ENCODE measurements at regions not wholly inside any gene's neighbourhood (a gene's known extent, or its start where the extent isn't known, plus 50 kb on each side); places are given as distances from the start of the nearest gene placed in this dataset.

DNA sequence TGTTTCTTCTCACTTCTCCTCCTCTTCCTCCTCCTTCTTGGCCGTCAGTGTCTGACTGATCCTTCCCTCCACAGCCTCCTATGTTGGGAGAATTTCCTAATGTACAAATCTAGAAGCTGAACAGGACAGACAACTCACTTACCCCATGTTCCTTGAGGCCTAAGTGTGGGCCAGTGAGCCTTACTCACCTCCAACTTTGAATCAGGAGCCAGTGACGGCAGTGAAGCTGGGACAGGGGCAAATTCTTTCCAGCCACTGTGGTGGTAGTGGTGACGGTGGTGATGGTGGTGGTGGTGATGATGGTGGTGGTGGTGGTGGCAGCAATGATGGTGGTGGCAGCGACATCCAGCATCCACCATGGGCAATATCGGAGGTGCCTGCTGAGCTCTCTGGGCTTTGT lies 166.3 kb downstream of the FAM43A start:
- DNase-seq (no peak), ATAC-seq (ENCODE audit: low read depth) (no peak)
- Histone ChIP-seq H3K27me3 (ENCODE audit: control insufficient read depth, insufficient read depth, low read length) (peaks cover 4% of the 10 kb centered on the region; the same call in 1 of the 2 replicates), H3K9ac (ENCODE audit: low read depth, low read length) (no peak overlapping the region), H2AK5ac (ENCODE audit: low read depth, low read length) (no peak overlapping the region; the same call in 1 of the 2 replicates), H3K23ac (ENCODE audit: low read depth, low read length) (no peak overlapping the region), H4K5ac (ENCODE audit: low read depth, low read length) (no peak overlapping the region), H3K4me1 (ENCODE audit: control insufficient read depth, insufficient read depth, low read length) (peaks cover 7% of the 10 kb centered on the region; the same call in 1 of the 2 replicates), H3K36me3 (ENCODE audit: control insufficient read depth, insufficient read depth, low read length) (no peaks in the 10 kb centered on the region), H3K9me1 (ENCODE audit: insufficient read depth, low read length) (no peaks in the 10 kb centered on the region), H2AK9ac (replicated peaks; ENCODE audit: low read depth, low read length, poor library complexity) (no peak overlapping the region), H4K91ac (ENCODE audit: insufficient read depth, low read depth, low read length) (no peak overlapping the region), H3K4me2 (ENCODE audit: low read depth, low read length) (no peak overlapping the region), H2BK15ac (ENCODE audit: low read depth, low read length) (no peak overlapping the region), H2AFZ (replicated peaks; ENCODE audit: low read length, poor library complexity) (no peak overlapping the region), H3K14ac (replicated peaks; ENCODE audit: low read depth, low read length) (no peak overlapping the region), H4K8ac (ENCODE audit: low read depth in 2 of 2, low read length in 2 of 2) (no peak overlapping the region), H3K56ac (ENCODE audit: extremely low read depth, insufficient read depth, low read length) (no peak overlapping the region), H2BK120ac (ENCODE audit: low read depth, low read length) (no peak overlapping the region), H2BK20ac (ENCODE audit: low read depth, low read length) (no peak overlapping the region), H3K27ac (ENCODE audit: insufficient read depth, low read length) (no peak overlapping the region), H3K4me3 (ENCODE audit: insufficient read depth, low read depth, low read length) (no peak overlapping the region), H3K18ac (ENCODE audit: low read depth, low read length) (no peak overlapping the region), H3K9me3 (ENCODE audit: control insufficient read depth, insufficient read depth, low read length) (no peaks in the 10 kb centered on the region), H3K79me1 (ENCODE audit: low read depth in 1 of 2, low read length in 2 of 2) (no peaks in the 10 kb centered on the region), H3K4ac (ENCODE audit: low read depth, low read length) (no peak overlapping the region), H4K20me1 (ENCODE audit: insufficient read depth, low read length) (no peaks in the 10 kb centered on the region; the same call in 1 of the 2 replicates), H2BK5ac (ENCODE audit: low read depth, low read length, poor library complexity, severe bottlenecking) (no peak overlapping the region)
- no CpG with 5 or more reads among the region's 5 CpGs for WGBS, 2 experiments (ENCODE audit: extremely low coverage in 2 of 2, insufficient read length in 1 of 2)
- dilution Hi-C loops (cut with HindIII; ENCODE audit: low sequenced_read_pairs, unreplicated experiment) (no loop called here), in situ Hi-C loops (cut with MboI; ENCODE audit: low sequenced_read_pairs) (loop anchor here (25.0 kb wide), 1 partner anchor 515 kb away; no protein-coding TSS in a partner anchor), intact Hi-C loops (cut with micrococcal nuclease) (no loop called here)
- TF ChIP-seq MAZ (IDR thresholded peaks at IDR 0.05; ENCODE audit: borderline replicate concordance, low read depth, low read length) (no peak), POLR2A (IDR thresholded peaks at IDR 0.05; ENCODE audit: low read depth, low read length) (no peak), SMC3 (IDR thresholded peaks at IDR 0.05; ENCODE audit: low read depth, low read length) (no peak), MAFK (IDR thresholded peaks at IDR 0.05; ENCODE audit: low read depth, low read length) (no peak), RAD21 (IDR thresholded peaks at IDR 0.05; ENCODE audit: low read length) (no peak), BHLHE40 (IDR thresholded peaks at IDR 0.05; ENCODE audit: low read depth, low read length) (no peak), FOS (IDR thresholded peaks at IDR 0.05; ENCODE audit: low read depth, low read length) (no peak)
- TF ChIP-seq, protein P1, sequence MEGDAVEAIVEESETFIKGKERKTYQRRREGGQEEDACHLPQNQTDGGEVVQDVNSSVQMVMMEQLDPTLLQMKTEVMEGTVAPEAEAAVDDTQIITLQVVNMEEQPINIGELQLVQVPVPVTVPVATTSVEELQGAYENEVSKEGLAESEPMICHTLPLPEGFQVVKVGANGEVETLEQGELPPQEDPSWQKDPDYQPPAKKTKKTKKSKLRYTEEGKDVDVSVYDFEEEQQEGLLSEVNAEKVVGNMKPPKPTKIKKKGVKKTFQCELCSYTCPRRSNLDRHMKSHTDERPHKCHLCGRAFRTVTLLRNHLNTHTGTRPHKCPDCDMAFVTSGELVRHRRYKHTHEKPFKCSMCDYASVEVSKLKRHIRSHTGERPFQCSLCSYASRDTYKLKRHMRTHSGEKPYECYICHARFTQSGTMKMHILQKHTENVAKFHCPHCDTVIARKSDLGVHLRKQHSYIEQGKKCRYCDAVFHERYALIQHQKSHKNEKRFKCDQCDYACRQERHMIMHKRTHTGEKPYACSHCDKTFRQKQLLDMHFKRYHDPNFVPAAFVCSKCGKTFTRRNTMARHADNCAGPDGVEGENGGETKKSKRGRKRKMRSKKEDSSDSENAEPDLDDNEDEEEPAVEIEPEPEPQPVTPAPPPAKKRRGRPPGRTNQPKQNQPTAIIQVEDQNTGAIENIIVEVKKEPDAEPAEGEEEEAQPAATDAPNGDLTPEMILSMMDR (conservative IDR thresholded peaks at IDR 0.05; ENCODE audit: low read depth, low read length), result no peak
- ChIA-PET CTCF (interaction anchor here (0.8 kb wide), 1 partner anchor 20 kb away, joined by 4 read pairs; no protein-coding TSS in a partner anchor), POLR2A (ENCODE audit: unreplicated experiment) (no interaction called here)
- no TSS peak for BruUV-seq (replicated peaks)

All from IMR-90 (cell line).